Memory B cell (primary cell): ENCODE measurements at regions not wholly inside any gene's neighbourhood (a gene's known extent, or its start where the extent isn't known, plus 50 kb on each side); places are given as distances from the start of the nearest gene placed in this dataset.
"Not testable (repeated sequence)": the region's sequence is repeated elsewhere in the genome, so short reads cannot be mapped to it uniquely, and the experiment has no call there.

Source experiments
- ATAC-seq: fragments of 150-1000 bp; cut with Tn5 transposase; 2 replicates; pipeline ENCODE4 v1.10.0; 2021; ENCODE audit warnings: low read depth, mild to moderate bottlenecking, moderate library complexity
- DNase-seq, 2 donors: peaks; one replicate each; pipeline ENCODE4 v3.0.0; 2022; ENCODE audit warnings: low spot score in 2 of 2
- H3K27ac Mint-ChIP-seq: one replicate; pipeline ENCODE4 v1.8.0; 2022; ENCODE audit warnings: mild to moderate bottlenecking, moderate library complexity, mixed read lengths
- H3K27me3 Mint-ChIP-seq: one replicate; pipeline ENCODE4 v1.8.0; 2022; ENCODE audit warnings: mixed read lengths
- H3K36me3 Mint-ChIP-seq: one replicate; pipeline ENCODE4 v1.8.0; 2022; ENCODE audit warnings: mild to moderate bottlenecking, mixed read lengths
- H3K4me1 Mint-ChIP-seq: one replicate; pipeline ENCODE4 v1.8.0; 2022; ENCODE audit warnings: mixed read lengths
- H3K4me3 Mint-ChIP-seq: one replicate; pipeline ENCODE4 v1.8.0; 2022; ENCODE audit warnings: mild to moderate bottlenecking, moderate library complexity, mixed read lengths
- H3K9me3 Mint-ChIP-seq: one replicate; pipeline ENCODE4 v1.8.0; 2022; ENCODE audit warnings: mixed read lengths

GRCh38 chr22:45088576-45088975 lies 75.1 kb upstream of the NUP50 start:
- Mint-ChIP-seq H3K9me3 (peaks cover 2% of the 10 kb centered on the region), H3K36me3 (no peaks in the 10 kb centered on the region), H3K27me3 (peaks cover 13% of the 10 kb centered on the region), H3K4me1 (no peaks in the 10 kb centered on the region), H3K4me3 (no peak overlapping the region), H3K27ac (no peak overlapping the region)
- DNase-seq (no peak), ATAC-seq (no peak)

- Mint-ChIP-seq H3K4me1 (no peaks in the 10 kb centered on the region), H3K36me3 (no peaks in the 10 kb centered on the region), H3K27ac (no peak overlapping the region), H3K9me3 (peaks cover 2% of the 10 kb centered on the region), H3K27me3 (peaks cover 11% of the 10 kb centered on the region), H3K4me3 (no peak overlapping the region)
- no peak for DNase-seq
- ATAC-seq: no peak
These were observed 73.2 kb upstream of the NUP50 start for GRCh38 chr22:45090497-45090910.

GRCh38 chr22:45091254-45091854 lies 72.4 kb upstream of the NUP50 start:
- Mint-ChIP-seq H3K4me3 (no peak overlapping the region), H3K36me3 (no peaks in the 10 kb centered on the region), H3K27me3 (peaks cover 12% of the 10 kb centered on the region), H3K27ac (no peak overlapping the region), H3K9me3 (peaks cover 2% of the 10 kb centered on the region), H3K4me1 (peaks cover 1% of the 10 kb centered on the region)
- ATAC-seq (no peak), DNase-seq (no peak)

- not testable (repeated sequence) for ATAC-seq, H3K27ac Mint-ChIP-seq, DNase-seq, H3K4me3 Mint-ChIP-seq, H3K36me3 Mint-ChIP-seq, H3K9me3 Mint-ChIP-seq, H3K4me1 Mint-ChIP-seq
- peaks cover 11% of the 10 kb centered on the region for H3K27me3 Mint-ChIP-seq
These were observed 71.8 kb upstream of the NUP50 start for GRCh38 chr22:45091875-45092274.

GRCh38 chr22:45092644-45093043 lies 71.1 kb upstream of the NUP50 start:
- no peak overlapping the region for H3K27ac Mint-ChIP-seq
- no peak overlapping the region for H3K4me3 Mint-ChIP-seq
- no peak for ATAC-seq
- H3K36me3 Mint-ChIP-seq: no peaks in the 10 kb centered on the region
- DNase-seq: no peak
- peaks cover 2% of the 10 kb centered on the region for H3K9me3 Mint-ChIP-seq
- peaks cover 2% of the 10 kb centered on the region for H3K4me1 Mint-ChIP-seq
- peaks cover 16% of the 10 kb centered on the region for H3K27me3 Mint-ChIP-seq

- no peak overlapping the region for H3K27ac Mint-ChIP-seq
- no peaks in the 10 kb centered on the region for H3K36me3 Mint-ChIP-seq
- no peak overlapping the region for H3K4me3 Mint-ChIP-seq
- peaks cover 2% of the 10 kb centered on the region for H3K9me3 Mint-ChIP-seq
- H3K4me1 Mint-ChIP-seq: peaks cover 2% of the 10 kb centered on the region
- H3K27me3 Mint-ChIP-seq: peaks cover 19% of the 10 kb centered on the region
- DNase-seq (no peak), ATAC-seq (no peak)
These were observed 70.1 kb upstream of the NUP50 start for GRCh38 chr22:45093609-45094008.

GRCh38 chr22:45094081-45094720 lies 69.5 kb upstream of the NUP50 start:
- Mint-ChIP-seq H3K27me3 (peaks cover 19% of the 10 kb centered on the region), H3K27ac (no peak overlapping the region), H3K4me3 (no peak overlapping the region), H3K9me3 (peaks cover 2% of the 10 kb centered on the region), H3K36me3 (no peaks in the 10 kb centered on the region), H3K4me1 (peaks cover 2% of the 10 kb centered on the region)
- ATAC-seq: no peak
- no peak for DNase-seq

GRCh38 chr22:45094825-45095224 lies 68.9 kb upstream of the NUP50 start:
- ATAC-seq (no peak), DNase-seq (no peak)
- Mint-ChIP-seq H3K9me3 (peaks cover 2% of the 10 kb centered on the region), H3K36me3 (no peaks in the 10 kb centered on the region), H3K27me3 (peaks cover 22% of the 10 kb centered on the region), H3K4me3 (no peak overlapping the region), H3K27ac (no peak overlapping the region), H3K4me1 (peaks cover 2% of the 10 kb centered on the region)

GRCh38 chr22:45096256-45096907 lies 67.3 kb upstream of the NUP50 start:
- Mint-ChIP-seq H3K36me3 (no peaks in the 10 kb centered on the region), H3K4me1 (peaks cover 4% of the 10 kb centered on the region), H3K27ac (no peak overlapping the region), H3K4me3 (no peak overlapping the region), H3K27me3 (peaks cover 30% of the 10 kb centered on the region), H3K9me3 (peaks cover 2% of the 10 kb centered on the region)
- ATAC-seq (peak; percentile 57), DNase-seq (peak; percentile 28 to 31)

GRCh38 chr22:45097061-45097460 lies 66.7 kb upstream of the NUP50 start:
- Mint-ChIP-seq H3K4me3 (no peak overlapping the region), H3K27me3 (peaks cover 29% of the 10 kb centered on the region), H3K36me3 (no peaks in the 10 kb centered on the region), H3K9me3 (no peaks in the 10 kb centered on the region), H3K4me1 (peaks cover 4% of the 10 kb centered on the region), H3K27ac (no peak overlapping the region)
- DNase-seq: no peak
- ATAC-seq: no peak

- no peak for ATAC-seq
- no peak for DNase-seq
- no peak overlapping the region for H3K4me3 Mint-ChIP-seq
- no peaks in the 10 kb centered on the region for H3K36me3 Mint-ChIP-seq
- H3K27me3 Mint-ChIP-seq: peaks cover 31% of the 10 kb centered on the region
- no peaks in the 10 kb centered on the region for H3K9me3 Mint-ChIP-seq
- peaks cover 4% of the 10 kb centered on the region for H3K4me1 Mint-ChIP-seq
- no peak overlapping the region for H3K27ac Mint-ChIP-seq
These were observed 65.7 kb upstream of the NUP50 start for GRCh38 chr22:45098056-45098455.

GRCh38 chr22:45099961-45100360 lies 63.8 kb upstream of the NUP50 start:
- Mint-ChIP-seq H3K36me3 (no peaks in the 10 kb centered on the region), H3K27ac (no peak overlapping the region), H3K9me3 (no peaks in the 10 kb centered on the region), H3K4me3 (no peak overlapping the region), H3K27me3 (peaks cover 25% of the 10 kb centered on the region), H3K4me1 (peaks cover 4% of the 10 kb centered on the region)
- ATAC-seq: no peak
- no peak for DNase-seq

- DNase-seq (no peak), ATAC-seq (peak; percentile 22)
- Mint-ChIP-seq H3K27ac (no peak overlapping the region), H3K27me3 (peaks cover 25% of the 10 kb centered on the region), H3K36me3 (no peaks in the 10 kb centered on the region), H3K9me3 (no peaks in the 10 kb centered on the region), H3K4me1 (peaks cover 2% of the 10 kb centered on the region), H3K4me3 (no peak overlapping the region)
These were observed 62.1 kb upstream of the NUP50 start for GRCh38 chr22:45101515-45102227.

GRCh38 chr22:45102896-45103420 lies 60.8 kb upstream of the NUP50 start:
- Mint-ChIP-seq H3K27me3 (peaks cover 20% of the 10 kb centered on the region), H3K27ac (no peak overlapping the region), H3K36me3 (no peaks in the 10 kb centered on the region), H3K4me3 (no peak overlapping the region), H3K4me1 (peaks cover 2% of the 10 kb centered on the region), H3K9me3 (no peaks in the 10 kb centered on the region)
- DNase-seq: no peak
- no peak for ATAC-seq
